ENCODE measurements at regions not wholly inside any gene's neighbourhood (a gene's known extent, or its start where the extent isn't known, plus 50 kb on each side); places are given as distances from the start of the nearest gene placed in this dataset.
A peak's percentile ranks its signal among the peaks of the same experiment; 100 is the strongest.

- no peak for DNase-seq (ENCODE audit: low spot score)
Observed at GRCh38 chr6:101212640-101213039, 180.9 kb upstream of the GRIK2 start.

DNA sequence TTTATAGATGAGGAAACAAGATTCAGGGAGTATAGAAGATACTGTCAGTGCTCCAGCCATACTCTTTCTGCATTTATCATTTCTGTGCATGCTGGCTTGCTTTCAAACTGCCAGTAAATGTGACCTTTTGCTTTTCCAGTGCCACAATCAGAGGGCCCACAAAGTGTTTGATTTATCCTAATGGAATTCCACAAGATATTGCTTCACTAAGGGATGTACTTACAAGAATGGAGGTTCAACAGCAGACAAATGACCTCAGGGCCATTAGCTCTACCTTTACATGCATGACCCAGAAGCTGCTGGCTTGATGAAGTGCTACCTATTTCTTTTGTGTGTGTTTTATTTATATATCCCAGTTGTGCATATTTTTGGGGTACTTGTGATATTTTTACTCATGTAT lies 171.5 kb upstream of the GRIK2 start:
- DNase-seq (ENCODE audit: low spot score) = no peak

DNA sequence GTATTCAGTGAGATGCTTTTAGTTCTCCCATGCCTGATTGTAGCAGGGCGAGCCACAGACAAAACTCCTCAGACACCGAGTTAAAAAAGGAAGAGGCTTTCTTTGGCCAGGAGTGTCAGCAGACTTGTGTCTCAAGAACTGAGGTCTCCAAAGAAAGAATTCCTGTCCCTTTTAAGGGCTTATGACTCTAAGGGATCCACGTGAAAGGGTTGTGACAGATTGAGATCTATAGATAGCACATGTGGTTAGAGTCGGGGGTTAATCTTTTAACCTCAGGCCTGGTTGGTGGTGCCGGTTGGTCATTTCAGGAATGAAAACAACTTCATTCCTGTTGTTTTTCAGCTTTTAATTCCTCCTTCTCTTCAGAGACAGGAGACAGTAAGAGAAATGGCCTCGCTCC lies 168.8 kb upstream of the GRIK2 start:
- no peak for DNase-seq (ENCODE audit: low spot score)

DNA sequence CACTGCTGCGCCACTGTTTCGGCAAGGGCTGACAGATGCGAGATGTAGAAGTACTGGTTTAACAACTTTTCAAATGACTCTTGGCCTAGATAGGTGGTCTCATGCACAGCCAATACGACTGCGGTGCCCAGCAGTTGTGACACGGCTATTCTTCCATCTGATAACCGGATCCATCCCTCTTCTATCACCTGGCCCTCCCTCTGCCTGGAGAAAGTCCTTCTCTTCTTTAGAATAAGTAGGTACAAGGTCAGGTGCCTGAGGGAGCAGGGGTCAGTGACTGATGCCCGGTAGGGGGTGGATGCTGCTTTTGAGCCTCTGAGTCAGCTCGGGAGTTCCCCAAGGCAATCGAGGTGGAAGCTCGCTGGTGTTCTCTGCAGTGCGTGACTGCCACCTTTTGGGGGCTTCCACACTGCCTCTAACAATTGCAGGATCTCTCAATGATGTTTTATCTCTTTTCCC lies 166.8 kb upstream of the GRIK2 start:
- DNase-seq (ENCODE audit: low spot score) = no peak

DNA sequence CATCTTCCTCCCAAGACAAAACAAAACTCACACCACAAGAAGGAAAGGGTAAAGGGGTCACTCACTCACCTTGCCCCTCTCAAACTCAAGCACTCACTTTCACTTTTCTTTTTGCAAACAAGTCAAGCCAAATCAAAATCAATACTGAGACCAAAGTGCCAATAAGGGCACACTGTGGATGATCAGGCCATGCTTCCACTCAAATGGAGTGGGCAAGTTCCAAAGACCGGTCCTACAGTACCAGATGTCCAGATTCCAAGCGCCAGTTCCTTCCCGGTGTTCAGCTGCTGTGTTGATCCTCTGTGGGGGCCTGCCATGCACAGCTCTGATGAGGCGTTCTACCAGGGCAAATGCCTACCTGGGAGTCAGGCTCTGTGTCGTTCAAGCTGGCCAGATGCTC lies 162.6 kb upstream of the GRIK2 start:
- DNase-seq (ENCODE audit: low spot score) = no peak

GRCh38 chr6:101231606-101232235 lies 161.8 kb upstream of the GRIK2 start:
- no peak for DNase-seq (ENCODE audit: low spot score)

- no peak for DNase-seq (ENCODE audit: low spot score)
Observed at GRCh38 chr6:101232961-101233360, 160.5 kb upstream of the GRIK2 start.

- DNase-seq (ENCODE audit: low spot score) = no peak
Observed at GRCh38 chr6:101236709-101237108, 156.8 kb upstream of the GRIK2 start.

DNA sequence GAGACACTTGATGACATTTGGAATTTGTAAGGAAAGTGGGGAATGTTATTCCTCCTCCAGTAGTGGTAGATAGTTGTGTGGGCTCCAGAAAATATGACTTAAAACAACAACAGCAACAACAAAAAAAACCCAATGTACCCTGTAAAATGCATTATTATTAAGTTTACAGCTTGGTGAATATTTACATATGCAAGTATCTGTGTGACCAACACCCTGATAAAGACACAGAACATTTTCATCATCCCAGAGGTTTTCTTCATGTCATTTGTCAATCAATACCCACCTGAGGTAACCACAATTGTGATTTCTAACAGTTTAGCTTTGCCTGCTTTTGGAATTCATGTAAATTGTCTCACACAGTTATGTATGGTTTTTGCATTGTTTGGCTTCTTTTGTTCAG lies 152.1 kb upstream of the GRIK2 start:
- no peak for DNase-seq (ENCODE audit: low spot score)

DNA sequence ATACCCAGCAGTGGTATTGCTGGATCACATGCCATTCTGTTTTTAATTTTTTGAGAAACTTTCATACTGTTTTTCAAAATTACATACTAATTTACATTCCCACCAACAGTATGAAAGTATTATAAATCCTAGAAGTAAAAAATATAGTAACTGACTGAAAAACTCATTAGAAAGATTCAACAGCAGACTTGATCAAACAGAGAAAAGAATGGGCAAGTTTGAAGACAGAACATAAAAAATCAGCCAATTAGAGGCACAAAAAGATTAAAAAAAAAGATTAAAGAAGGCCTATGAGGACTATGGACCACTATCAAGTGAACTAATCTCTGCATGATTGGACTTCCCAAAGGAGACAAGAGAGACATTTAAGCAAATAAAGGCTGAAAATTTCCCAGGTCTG lies 144.0 kb upstream of the GRIK2 start:
- no peak for DNase-seq (ENCODE audit: low spot score)

GRCh38 chr6:101257163-101257562 lies 136.3 kb upstream of the GRIK2 start:
- no peak for DNase-seq (ENCODE audit: low spot score)

DNA sequence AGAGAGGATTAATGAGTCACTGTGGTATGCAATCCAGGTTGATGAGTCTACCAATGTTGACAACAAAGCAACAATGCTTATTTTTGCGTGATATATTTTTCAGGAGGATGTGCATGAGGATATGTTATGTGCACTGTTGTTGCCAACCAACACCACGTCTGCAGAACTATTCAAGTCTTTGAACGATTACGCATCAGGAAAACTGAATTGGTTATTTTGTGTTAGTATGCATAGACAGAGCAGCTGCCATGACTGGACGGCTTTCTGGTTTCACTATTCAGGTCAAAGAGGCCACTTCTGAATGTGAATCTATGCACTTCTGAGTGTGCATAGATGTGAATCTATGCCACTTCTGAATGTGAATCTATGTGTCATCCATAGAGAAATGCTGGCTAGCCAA lies 134.0 kb upstream of the GRIK2 start:
- no peak for DNase-seq (ENCODE audit: low spot score)

DNA sequence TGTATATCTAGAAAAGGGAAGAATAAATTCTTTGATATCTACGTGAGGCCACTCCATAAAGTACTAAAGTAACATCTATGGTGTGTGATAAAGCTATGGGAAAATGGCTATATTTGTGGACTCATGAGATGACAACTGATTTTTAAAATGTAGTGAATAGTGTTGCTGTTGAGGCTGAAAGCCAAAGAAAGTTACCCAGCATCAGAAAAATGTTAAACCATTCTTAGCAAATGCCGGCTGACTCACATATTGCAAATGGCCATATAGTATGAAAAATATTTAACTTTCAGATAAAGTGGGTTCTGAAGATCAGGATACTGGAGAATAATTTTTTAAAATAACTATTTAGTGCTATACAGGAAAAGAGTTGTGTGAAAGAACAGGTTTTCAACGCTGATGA lies 129.9 kb upstream of the GRIK2 start:
- DNase-seq (ENCODE audit: low spot score) = no peak

GRCh38 chr6:101266063-101266462 lies 127.4 kb upstream of the GRIK2 start:
- peak; percentile 42 for DNase-seq (ENCODE audit: low spot score)

DNA sequence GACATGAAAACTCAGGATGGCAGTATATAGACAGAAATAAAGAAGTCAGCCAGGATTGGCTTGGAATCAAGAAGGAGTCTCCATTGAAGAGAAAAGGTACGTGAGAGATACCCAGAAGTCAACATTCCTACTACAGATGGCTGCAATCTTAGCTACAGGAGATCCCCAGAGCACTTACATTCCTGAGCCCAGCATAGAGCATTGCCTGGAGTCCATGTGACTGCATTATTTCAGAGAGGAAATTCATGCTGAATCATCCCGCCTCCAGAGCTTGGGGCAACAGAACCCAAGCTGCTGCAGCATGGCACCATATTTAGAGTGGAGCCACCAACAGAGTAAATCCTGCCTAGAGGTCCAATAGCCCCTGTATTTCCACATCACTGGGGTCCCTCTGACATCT lies 125.0 kb upstream of the GRIK2 start:
- no peak for DNase-seq (ENCODE audit: low spot score)

- DNase-seq (ENCODE audit: low spot score) = no peak
Observed at GRCh38 chr6:101275251-101275650, 118.3 kb upstream of the GRIK2 start.

- no peak for DNase-seq (ENCODE audit: low spot score)
Observed at GRCh38 chr6:101276066-101276465, 117.4 kb upstream of the GRIK2 start.

GRCh38 chr6:101279410-101279809 lies 114.1 kb upstream of the GRIK2 start:
- no peak for DNase-seq (ENCODE audit: low spot score)

DNA sequence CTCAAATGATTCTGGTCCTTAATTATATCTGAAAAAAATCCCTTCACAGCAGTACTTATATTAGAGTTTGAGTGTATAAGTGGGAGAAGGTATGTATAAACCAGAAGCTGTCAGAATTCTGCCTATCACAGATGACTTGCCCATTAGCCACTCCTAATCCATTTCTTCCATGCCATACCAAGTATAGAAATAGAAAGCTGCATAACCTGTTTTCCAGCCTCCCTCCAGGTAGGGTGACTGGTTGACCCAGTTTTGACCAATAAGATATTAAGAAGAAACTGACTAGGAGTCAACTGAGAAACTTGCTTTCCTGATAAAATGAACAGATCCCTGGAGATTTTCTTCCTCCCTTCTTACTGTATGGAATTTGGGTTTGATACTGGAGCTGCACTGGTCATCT lies 112.2 kb upstream of the GRIK2 start:
- DNase-seq (ENCODE audit: low spot score) = no peak

- no peak for DNase-seq (ENCODE audit: low spot score)
Observed at GRCh38 chr6:101284131-101284530, 109.4 kb upstream of the GRIK2 start.

DNA sequence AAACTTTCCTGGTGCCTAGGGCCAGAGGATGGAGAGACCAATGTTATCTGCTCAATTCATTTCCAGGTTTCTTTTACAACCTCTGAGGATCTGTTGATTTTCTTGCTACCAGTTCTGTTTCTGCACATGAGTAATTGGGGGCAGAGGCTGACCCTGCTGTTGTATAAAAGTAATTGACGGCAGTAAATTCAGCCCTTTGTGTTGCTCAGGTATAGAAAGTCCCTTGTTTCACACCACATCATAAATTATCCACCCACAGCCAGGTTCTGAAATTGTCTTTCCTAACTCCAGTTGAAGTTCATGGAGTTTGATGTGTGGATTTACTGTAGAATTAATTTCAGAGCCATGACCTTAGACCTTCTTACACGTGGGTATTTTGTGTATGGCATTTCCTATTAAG lies 107.4 kb upstream of the GRIK2 start:
- DNase-seq (ENCODE audit: low spot score) = no peak

DNA sequence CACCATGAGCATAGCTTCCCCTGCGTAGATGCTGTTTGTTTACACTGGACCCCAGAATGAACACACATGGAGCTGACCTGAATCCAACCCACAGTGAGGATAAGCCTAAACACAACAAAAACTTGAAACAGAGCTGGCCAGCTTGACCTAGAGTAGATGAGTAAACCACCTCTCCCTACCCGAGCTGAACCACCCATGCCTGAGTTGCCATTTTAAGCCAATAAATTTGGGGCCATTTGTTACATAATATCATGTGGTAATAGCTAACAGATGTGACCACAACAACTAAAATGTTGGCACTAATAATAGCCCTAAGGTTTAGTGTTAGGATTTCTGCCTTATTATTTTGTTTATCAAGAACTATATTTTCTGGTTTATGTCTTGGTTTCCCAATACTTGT lies 103.2 kb upstream of the GRIK2 start:
- DNase-seq (ENCODE audit: low spot score) = no peak

- DNase-seq (ENCODE audit: low spot score) = no peak
Observed at GRCh38 chr6:101294051-101294638, 99.4 kb upstream of the GRIK2 start.

- no peak for DNase-seq (ENCODE audit: low spot score)
Observed at GRCh38 chr6:101294676-101295075, 98.8 kb upstream of the GRIK2 start.
